G401.6 (cell line): ENCODE measurements at regions not wholly inside any gene's neighbourhood (a gene's known extent, or its start where the extent isn't known, plus 50 kb on each side); places are given as distances from the start of the nearest gene placed in this dataset.
"Not testable (repeated sequence)": the region's sequence is repeated elsewhere in the genome, so short reads cannot be mapped to it uniquely, and the experiment has no call there.

Experiments
- FAIRE-seq: peaks from 2 replicates; lab custom pipeline; 2012; peaks lifted over from hg19 to GRCh38; lab: Jason Lieb, UNC

- no peak for FAIRE-seq
Observed at GRCh38 chr3:187536185-187536584, 134.0 kb downstream of the SST start.

DNA sequence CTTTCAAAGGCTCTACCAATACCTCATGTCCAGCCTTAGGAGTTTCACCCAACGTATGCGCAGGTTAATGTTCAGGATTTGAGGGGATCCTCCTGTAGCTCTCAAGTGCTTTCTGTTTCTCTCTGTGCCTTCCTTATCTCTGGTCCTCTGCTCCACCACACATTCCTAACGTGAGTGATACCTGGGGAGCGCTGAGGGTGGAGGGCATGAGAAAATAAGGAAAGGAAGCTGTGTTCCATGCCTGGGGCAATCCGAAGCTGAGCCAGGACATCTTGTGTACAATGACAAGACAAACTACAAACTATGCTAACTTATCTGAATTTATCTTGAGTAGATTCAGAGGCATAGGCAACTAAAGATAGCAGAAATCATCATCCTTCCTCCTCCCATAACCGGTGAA lies 136.4 kb downstream of the SST start:
- no peak for FAIRE-seq

GRCh38 chr3:187531831-187532230 lies 138.4 kb downstream of the SST start:
- FAIRE-seq, result no peak

DNA sequence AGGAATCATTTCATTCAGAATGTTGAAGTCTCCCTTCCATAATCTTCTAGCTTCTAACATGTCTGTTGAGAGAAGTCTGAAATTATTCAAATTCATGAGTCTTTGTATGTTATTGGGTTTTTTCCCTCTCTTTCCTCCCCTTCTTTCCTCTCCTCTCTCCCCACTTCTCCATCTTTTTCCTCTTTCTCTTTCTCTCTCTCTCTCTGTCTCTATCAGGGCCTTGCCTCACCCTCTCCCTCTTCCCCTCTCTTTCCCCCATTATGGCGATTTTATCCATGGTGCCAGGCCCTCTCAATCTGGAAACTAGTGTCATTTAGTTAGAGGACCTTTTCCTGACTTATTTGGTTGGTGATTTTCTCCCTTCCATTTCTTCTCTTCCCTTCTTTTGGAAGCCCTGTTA lies 147.3 kb downstream of the SST start:
- no peak for FAIRE-seq

- FAIRE-seq, result no peak
Observed at GRCh38 chr3:187522293-187522692, 147.9 kb downstream of the SST start.

DNA sequence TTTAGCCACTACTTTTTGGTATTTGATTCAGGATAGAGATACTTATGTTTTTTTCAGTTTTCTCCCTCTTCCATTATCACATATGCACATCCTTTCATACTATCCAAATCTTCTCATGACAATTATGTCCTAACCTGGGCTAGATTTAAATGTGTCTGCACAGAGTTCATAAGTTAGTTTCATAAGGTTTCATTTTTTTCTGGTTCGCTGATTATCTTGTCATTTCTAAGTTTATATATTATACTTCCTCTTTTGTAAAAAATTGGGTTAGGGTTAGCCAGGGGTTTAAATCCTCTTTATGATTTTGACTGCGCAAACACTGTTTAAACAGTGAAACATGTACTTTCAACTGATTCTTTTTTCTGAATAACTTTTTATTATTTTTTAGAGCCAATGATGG lies 148.6 kb downstream of the SST start:
- no peak for FAIRE-seq

DNA sequence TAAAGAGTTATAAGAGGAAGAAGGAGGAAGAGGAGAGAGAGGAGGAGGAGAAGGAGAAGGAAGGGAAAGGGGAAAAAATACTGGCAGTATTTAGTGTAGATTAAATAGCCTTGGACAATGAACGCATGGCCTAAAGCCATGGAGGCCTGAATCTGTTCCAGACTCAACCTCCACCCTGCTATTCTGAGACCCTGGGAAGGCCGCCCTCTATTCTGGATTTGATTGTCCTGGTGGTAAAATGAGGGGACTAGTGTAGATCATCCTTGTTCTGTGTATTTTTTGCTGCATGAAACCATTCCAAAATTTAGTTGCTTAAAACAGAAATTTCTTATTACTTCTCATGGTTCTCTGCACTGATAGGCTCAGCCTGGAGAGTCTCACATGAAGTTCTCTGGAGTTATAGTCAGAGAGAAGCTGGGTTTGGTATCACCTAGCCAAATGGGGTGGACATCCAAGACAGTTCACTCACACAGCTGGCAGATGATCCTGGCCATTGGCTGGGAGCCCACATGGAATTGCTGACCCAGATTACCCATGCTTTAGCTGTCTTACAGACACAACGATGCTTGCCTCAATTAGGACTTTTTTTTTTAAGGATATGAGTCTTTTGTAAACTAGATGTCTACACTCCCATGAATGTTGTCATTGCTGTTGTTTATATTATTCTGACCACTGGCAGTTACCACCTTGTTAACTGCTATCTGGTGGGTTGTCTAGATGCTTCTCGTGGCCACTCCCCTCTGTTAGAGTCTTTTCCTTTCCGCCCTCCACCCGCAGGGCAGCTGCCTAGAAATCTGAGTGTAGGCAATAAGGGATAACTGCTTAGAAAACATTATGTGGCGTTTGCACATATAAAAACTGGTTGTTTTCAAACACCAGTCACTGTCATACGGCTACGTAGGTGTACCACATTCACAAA lies 149.9 kb downstream of the SST start:
- no peak for FAIRE-seq

- no peak for FAIRE-seq
Observed at GRCh38 chr3:187519428-187519890, 150.7 kb downstream of the SST start.

GRCh38 chr3:187518616-187519015 lies 150.4 kb downstream of the RTP4 start:
- no peak for FAIRE-seq

DNA sequence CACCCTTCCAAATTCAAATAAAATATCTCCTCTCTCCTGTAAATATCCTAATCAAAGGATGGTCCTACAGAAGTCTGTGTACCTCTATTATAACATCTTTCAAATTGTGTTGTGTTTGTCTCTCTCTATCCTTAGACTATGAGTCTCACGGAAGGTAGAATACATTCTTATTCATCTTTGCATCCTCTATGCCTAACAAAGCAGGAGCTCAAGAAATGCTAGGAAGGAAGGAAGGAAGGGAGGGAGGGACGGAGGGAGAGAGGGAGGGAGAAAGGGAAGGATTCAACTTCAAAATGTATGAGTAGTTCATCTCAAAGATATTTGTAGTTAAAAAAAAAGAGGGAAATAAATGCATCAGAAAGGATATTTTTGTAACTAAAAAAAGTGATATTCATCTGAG lies 150.0 kb downstream of the RTP4 start:
- no peak for FAIRE-seq

DNA sequence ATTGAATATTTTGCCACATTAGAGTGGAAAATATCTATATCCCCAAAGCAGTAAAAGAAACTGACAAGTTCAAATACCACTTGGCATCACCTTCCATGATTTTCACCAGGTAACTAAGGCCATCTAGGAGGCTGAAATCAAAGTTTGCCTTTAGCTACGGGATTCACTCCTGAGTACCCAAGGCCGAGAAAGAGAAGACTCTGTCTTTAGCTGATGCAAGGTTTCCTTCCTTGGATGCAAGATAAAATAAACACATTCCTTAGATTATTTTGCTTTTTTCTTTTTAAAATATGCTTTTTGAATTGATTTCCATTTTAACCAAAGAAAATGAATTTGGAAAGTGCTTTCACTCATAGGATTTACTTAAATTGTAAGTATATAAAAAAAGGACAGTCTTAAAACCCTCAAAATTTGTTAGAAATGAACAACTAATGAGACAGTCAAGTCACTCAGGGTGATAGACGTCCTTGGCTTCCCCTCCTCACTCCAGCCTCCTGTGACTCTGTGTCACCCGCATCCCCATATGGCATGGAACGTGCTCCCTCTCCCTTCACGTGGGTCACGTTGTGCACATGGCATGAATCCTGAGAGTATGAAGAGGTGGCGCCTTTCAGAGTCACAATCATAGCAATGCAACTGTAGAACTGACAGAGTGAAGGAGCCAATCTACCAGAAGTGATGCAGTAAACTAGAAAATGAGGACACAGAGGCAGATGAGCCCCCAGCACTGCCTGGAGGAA lies 148.4 kb downstream of the RTP4 start:
- FAIRE-seq, result no peak

- no peak for FAIRE-seq
Observed at GRCh38 chr3:187507905-187508304, 139.7 kb downstream of the RTP4 start.

DNA sequence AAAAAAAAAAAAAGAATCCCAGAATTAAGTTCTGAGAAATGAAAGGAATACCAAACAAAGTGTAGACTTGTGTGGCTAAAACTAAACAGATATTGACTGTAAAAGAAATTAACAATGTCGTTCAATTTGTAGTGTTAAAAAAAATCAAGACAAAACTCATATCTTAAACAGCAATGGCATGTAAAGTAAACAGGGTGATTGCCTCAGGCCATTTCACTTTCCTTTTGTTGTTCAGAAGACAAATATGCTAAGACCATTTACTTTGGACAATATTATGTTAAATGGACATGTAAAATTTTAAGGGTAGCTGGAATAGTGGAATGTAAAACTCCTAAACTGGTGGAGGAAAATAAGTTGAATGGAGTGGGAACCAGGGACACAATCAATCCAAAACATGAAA lies 139.1 kb downstream of the RTP4 start:
- FAIRE-seq, result no peak

DNA sequence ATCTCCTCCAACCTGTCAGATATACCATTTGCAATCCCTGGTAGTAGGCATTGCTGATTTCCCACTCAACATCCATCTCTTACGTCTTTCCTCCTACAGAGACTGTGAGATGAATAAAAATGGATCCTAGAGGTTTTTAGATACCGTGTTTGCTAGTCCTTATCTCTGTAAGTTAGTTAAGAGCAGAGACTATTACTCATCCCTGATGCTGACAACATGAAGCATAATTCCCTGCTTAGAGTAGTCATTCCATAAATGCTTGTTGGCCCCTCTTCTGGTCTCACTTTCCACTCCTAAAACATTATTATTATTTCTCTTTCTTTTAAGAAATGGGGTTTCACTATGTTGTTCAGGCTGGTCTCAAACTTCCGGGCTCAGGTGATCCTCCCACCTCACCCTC lies 136.2 kb downstream of the RTP4 start:
- FAIRE-seq, result no peak

GRCh38 chr3:187498211-187498724 lies 130.1 kb downstream of the RTP4 start:
- FAIRE-seq, result no peak

GRCh38 chr3:187497052-187497451 lies 128.9 kb downstream of the RTP4 start:
- FAIRE-seq, result no peak

DNA sequence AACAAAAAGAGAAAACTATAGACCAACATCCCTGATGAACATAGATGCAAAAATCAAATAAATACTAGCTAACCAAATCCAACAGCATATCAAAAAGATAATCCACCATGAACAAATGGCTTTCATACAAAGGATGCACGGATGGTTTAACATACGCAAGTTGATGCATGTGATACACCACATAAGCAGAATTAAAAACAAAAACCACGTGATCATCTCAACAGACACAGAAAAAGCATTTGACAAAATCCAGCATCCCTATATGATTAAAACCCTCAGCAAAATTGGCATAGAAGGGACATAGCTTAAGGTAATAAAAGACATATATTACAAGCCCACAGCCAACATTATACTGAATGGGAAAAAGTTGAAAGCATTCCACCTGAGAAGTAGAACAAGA lies 125.9 kb downstream of the RTP4 start:
- FAIRE-seq, result not testable (repeated sequence)

- no peak for FAIRE-seq
Observed at GRCh38 chr3:187491371-187491770, 123.2 kb downstream of the RTP4 start.

DNA sequence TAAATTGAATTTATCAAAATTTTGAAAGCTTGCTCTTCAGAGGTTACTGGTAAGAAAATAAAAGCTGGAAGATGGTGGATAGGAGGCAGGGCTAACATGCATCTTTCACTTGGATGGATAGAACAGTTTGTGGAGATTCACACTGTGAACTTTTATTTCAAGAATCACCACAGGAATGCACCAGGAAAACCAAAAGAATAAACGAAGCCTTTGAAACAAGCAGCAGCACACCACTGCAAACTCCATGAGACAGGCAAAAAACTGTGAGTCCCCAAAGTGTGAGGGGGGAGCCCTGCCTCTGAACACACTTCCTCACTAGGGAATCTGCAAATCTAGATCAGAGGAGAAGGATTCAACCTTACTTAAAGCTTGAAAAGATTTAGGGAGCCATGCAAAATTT lies 122.2 kb downstream of the RTP4 start:
- FAIRE-seq, result no peak

DNA sequence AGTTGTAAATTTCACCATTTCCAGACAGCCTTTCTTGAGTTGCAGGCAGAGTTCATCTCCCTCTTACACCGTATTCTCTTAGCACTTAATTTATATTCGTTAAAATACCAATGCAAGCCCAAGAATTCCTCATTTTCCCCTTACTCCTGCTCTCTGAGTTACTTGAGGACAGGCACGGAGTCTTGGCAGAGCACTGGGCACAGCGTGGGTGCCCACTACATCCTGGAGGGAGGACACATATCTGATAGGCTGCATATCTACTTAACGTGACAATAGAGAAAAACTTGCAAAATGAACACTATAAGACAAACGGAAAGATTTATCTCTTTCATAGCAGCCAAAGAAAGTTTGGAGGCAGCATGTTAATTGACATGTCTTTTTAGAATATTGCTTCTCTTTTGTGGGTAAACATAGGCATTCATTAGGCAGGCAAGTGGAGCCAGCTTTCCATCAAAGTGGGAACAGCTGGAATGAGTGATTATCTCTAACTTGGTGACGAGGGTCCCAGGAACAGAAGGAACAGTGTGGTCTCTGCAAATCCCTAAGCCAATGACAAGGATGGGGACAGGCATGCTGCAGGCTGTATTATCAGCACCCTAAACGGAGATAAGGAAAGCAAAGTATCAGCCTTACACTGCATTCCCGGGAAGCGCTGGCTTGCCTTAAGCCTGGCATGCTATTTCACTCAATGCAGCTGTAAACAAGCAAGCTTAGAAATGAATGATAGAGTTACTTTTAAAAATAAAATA lies 116.5 kb downstream of the RTP4 start:
- no peak for FAIRE-seq

GRCh38 chr3:187481426-187481825 lies 113.2 kb downstream of the RTP4 start:
- no peak for FAIRE-seq

- not testable (repeated sequence) for FAIRE-seq
Observed at GRCh38 chr3:187475613-187476012, 107.4 kb downstream of the RTP4 start.
